Stimulated activated CD4-positive, alpha-beta T cell treated with anti-CD3 and anti-CD28 coated beads, Interleukin-2, amount 100 ng/mL, for 24 hours (primary cell): ENCODE measurements at regions not wholly inside any gene's neighbourhood (a gene's known extent, or its start where the extent isn't known, plus 50 kb on each side); places are given as distances from the start of the nearest gene placed in this dataset.
"Not testable (repeated sequence)": the region's sequence is repeated elsewhere in the genome, so short reads cannot be mapped to it uniquely, and the experiment has no call there.

ENCODE experiments used
- DNase-seq, 2 donors: peaks; one replicate each; pipeline ENCODE4 v3.0.0-alpha.2; 2020

- DNase-seq, result no peak
Observed at GRCh38 chr2:84129018-84129417, 330.1 kb downstream of the SUCLG1 start.

GRCh38 chr2:84127812-84128211 lies 331.3 kb downstream of the SUCLG1 start:
- not testable (repeated sequence) for DNase-seq

DNA sequence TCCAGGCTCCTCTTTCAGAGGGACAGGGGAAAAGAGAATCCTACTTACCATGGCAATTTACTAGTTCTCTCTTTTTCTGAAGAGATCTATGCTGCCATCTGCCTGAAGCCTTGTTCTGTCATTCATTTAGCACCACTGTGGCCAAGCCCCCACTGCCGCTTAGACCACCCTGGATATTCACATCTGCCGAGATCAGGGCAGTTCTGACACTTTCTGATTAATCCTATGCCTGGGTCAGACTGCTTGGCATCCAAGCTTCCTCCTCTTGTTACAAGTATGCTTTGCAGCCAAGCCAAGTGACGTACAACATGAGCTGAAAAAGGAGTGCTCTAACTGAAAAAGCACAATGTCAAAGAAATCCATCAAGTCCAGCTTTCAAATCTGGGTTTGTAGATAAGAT lies 332.6 kb downstream of the SUCLG1 start:
- no peak for DNase-seq

DNA sequence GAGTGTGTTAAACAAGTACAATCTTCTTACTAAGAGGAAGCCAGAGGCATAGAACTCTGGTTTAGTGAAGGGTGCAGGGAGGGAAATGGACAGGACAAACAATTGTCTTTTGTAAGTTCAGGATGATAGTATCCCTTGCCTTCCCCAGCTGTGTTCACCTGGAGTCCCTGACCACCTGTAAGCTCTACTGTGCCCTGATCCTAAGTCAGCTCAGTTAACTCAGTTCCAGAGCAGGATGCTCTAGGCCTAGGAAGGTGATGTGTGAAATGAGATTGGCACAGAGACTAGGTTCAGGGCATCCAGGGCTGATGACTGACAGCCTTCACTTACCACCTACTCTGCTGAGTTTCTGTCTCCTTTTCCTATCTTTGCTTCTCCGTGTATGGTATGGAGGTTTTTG lies 333.0 kb downstream of the SUCLG1 start:
- DNase-seq, result no peak

- DNase-seq, result no peak
Observed at GRCh38 chr2:84116143-84116542, 342.9 kb downstream of the SUCLG1 start.

DNA sequence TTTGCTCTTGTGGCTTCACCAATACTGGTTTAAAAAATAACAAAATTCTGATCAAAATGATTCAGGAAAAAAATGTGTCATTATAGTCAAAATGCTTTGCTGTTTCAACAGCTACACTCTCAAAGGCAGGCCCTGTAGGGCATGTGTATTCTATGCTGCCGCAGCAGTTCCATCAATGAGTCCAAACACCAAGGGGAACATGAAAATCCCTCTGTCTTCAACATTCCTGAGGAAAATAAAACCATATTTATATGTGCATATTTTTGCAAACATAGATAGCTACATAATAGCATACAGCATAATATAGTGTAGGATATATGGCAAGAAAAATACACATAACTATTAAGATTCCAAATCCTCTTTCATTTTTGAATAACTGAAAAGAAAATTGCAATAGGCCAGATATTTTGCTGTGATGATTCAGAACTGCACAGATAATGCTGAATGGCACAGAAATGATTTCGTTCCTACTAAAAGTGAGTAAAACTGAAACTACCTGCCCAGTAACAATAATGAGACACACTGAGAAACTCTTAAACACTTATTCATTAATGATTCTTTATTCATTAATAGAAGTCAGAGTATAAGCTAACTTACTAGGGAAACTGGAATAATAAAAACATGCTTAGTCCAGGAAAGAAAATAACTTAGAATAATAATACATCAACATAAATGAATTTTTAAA lies 343.8 kb downstream of the SUCLG1 start:
- DNase-seq, result no peak

- not testable (repeated sequence) for DNase-seq
Observed at GRCh38 chr2:84103816-84104527, 355.1 kb downstream of the SUCLG1 start.

GRCh38 chr2:84102274-84102673 lies 356.8 kb downstream of the SUCLG1 start:
- no peak for DNase-seq

DNA sequence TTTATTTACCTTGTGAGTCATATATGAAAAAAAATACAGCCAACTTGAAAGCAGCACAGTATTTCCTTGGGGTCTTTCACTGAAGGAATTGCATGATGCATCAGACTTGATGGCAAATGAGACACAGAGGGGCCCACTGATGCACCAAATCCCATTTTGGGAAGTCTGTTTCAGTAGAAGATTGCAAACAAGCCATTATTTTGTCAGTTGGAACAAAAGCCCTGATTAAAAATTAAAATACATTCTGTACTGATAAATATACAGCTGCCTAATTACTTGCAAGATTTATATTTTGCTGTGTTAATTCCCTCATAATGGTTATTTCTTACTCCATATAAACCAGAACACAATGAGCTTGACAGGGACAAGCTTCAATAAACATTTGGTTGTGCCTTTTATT lies 370.4 kb downstream of the SUCLG1 start:
- no peak for DNase-seq

- no peak for DNase-seq
Observed at GRCh38 chr2:84085562-84085961, 373.5 kb downstream of the SUCLG1 start.

- DNase-seq, result no peak
Observed at GRCh38 chr2:84084856-84085255, 374.2 kb downstream of the SUCLG1 start.

DNA sequence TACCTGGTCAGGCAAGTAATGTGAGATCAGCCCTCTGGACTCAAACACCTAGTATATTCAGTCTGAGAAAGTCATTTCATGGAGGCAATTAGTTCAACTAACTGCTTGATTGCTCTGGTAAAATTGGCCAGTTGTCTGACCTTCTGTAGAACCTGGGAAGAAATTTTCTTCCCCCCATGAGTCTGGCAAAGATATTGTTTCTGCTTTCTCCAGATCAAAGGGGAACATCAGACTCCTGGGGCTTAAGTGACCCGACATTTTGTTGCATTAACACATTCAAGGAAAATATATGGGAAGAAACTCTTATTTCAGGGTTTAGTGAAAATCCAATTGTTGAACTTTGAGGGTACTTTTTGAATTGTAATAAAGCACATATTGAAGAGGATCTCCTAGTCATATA lies 375.1 kb downstream of the SUCLG1 start:
- DNase-seq, result no peak

- no peak for DNase-seq
Observed at GRCh38 chr2:84078471-84078870, 380.6 kb downstream of the SUCLG1 start.

GRCh38 chr2:84077496-84077895 lies 381.6 kb downstream of the SUCLG1 start:
- DNase-seq, result no peak

DNA sequence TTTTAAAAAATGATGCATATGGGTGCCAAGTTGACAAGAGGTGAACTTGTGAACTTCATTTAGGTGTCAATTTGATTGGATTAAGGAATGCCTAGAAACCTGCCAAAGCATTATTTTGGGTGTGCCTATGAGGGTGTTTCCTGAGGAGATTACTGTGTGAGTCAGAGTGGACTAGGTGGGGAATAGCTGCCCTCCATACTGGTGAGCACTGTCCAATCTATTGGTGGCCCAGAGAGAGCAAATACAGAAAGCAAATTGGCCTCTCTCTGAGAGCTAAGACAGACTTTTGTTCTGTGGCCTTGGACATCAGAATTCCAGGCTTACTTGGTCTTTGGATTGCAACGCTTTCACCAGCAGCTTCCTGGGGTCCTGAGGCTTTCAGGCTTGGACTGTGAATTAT lies 388.0 kb downstream of the SUCLG1 start:
- no peak for DNase-seq

GRCh38 chr2:84065857-84066256 lies 393.2 kb downstream of the SUCLG1 start:
- no peak for DNase-seq

GRCh38 chr2:84057917-84058560 lies 401.0 kb downstream of the SUCLG1 start:
- DNase-seq, result no peak

GRCh38 chr2:84055816-84056215 lies 403.3 kb downstream of the SUCLG1 start:
- DNase-seq, result no peak

DNA sequence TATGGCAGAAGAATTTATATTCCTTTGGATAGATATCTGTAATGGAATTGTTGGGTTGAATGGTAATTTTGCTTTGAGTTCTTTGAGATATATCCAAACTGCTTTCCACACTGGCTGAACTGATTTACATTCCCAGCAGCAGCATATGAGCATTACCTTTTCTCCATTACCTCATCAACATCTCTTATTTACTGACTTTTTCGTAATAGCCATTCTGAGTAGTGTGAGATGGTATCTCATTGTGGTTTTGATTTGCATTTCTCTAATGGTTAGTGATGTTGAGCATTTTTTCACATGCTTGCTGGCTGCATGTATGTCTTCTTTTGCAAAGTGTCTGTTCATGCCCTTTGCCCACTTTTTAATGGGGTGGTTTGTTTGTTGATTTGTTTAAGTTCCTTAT lies 404.5 kb downstream of the SUCLG1 start:
- DNase-seq, result not testable (repeated sequence)

DNA sequence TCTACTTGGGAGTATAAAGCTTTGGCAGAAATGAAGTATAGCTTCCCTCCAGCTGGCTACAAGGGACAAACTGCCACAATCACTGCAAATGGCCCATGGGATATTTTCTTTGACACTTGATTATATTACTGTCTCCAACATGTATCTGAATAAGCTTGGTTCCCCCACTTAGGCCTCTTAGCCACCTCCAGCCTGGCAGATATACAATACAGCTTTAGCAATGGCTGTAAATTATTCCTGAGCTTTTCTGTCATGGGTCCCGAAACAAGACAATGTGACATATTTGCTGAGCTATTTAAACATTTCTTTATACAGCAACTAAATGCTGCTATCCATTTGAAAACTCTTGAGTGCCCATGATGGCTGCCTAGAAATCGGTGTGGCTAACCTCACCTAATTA lies 406.2 kb downstream of the SUCLG1 start:
- DNase-seq, result no peak

DNA sequence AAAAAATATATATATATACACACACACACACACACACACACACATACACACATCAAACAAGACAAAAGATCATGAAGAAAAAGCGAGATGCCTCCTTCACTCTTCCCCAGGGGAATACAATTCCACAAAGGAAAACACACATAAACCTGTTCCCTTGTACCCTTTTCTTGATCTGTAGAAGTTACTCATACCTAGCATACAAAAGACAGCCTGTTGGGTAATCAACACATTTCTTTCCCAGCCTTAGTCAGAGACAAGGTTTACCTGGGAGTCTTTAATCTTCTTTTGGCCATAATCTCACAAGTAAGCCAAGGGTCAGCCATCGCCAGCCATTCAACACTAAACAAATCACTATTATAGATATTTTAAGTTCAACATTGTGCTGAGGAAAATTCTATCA lies 407.0 kb downstream of the SUCLG1 start:
- DNase-seq, result no peak

DNA sequence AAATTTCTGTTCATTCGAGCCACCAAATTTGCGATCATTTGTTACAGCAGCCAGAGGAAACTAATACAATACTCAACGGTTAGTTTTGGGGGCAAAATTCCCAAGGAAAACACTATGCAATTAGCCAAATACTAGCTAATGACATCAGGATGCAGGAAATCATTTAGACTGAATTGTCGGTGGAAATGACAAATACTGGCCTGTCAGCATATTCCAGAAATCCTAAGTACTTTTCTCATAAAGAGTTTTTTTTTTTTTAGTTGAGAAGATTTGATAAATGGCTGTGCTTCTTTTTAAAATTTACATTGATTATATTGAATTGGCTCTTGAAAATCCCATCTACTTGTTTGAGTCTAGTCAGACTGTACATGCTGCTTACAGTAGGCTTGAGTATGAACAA lies 410.1 kb downstream of the SUCLG1 start:
- no peak for DNase-seq

DNA sequence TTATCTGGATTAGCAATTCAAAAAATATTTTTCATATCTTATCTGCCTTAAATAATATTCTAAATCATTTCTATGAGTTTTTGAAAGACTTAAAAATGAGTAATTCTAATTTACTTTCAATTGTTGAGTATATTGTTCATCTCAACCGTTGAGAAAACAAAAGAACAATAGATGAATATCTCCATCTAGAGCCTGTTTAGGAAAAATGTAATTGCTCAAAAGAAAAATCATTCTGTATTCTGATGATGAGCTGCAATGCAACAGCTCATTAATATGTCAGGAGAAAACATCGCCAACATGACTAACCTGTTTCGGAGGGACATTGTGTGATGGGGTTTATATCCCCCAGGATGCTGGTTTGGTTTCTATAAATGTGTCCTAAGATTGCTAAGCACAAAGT lies 417.6 kb downstream of the SUCLG1 start:
- DNase-seq, result no peak

DNA sequence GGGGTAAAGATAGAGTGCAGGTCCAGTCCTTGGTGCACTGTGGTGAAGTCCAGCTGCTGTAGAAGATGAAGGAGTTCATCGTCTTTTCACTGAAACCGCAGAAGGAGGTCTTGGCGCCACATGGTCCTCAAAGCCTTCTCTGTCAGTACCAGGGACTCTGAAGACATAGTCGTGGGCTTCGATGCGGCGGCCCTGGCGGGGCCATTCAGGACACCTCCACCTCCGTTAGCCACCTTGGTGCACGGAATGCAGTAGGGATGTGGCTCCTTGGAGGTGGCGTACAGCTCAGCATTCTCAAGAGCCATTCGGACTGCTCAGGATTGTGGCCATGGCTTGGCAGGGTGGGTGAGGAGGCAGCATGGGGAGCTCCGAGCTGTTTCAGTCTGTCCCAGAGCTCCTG lies 418.8 kb downstream of the SUCLG1 start:
- no peak for DNase-seq
